H1 (cell line): ENCODE measurements at regions not wholly inside any gene's neighbourhood (a gene's known extent, or its start where the extent isn't known, plus 50 kb on each side); places are given as distances from the start of the nearest gene placed in this dataset.

ENCODE experiments used
- CBX5 ChIP-seq: fragments of 300-800, 300-1000 bp; sonication (generic); IDR thresholded peaks from 2 replicates; pipeline ENCODE4 v1.7.1; 2016; ENCODE audit warnings: antibody characterized with exemption, low read length, low read depth
- JUN ChIP-seq: IDR thresholded peaks from 2 replicates; pipeline ENCODE4 v1.6.1; 2011; ENCODE audit warnings: low read depth, mild to moderate bottlenecking, improper control_type of control experiment, low read length
- SP1 ChIP-seq: IDR thresholded peaks from 2 replicates; pipeline ENCODE4 v1.6.1; 2011; ENCODE audit warnings: low read depth, low read length

- TF ChIP-seq SP1 (no peak), CBX5 (no peak), JUN (no peak)
These were observed 543.0 kb upstream of the B3GALT2 start (continued) for GRCh38 chr1:193729429-193729828.
